Naive B cell (primary cell): ENCODE measurements at regions not wholly inside any gene's neighbourhood (a gene's known extent, or its start where the extent isn't known, plus 50 kb on each side); places are given as distances from the start of the nearest gene placed in this dataset.

ENCODE experiments used
- ATAC-seq, 2 donors: fragments of 150-1000 bp; cut with Tn5 transposase; 2 replicates each; pipeline ENCODE4 v1.10.0; 2021; ENCODE audit warnings: low read depth in 2 of 2, mild to moderate bottlenecking in 2 of 2, moderate library complexity in 2 of 2
- DNase-seq: peaks from one replicate; pipeline ENCODE4 v3.0.0; 2022
- H3K27ac Mint-ChIP-seq, 6 donors: one replicate each; pipeline ENCODE4 v1.8.0; 2020 to 2022; ENCODE audit warnings: mild to moderate bottlenecking in 6 of 6, mixed read lengths in 6 of 6, moderate library complexity in 5 of 6, inconsistent platforms in 2 of 6
- H3K27me3 Mint-ChIP-seq, 3 donors: one replicate each; pipeline ENCODE4 v1.8.0; 2021 to 2022; ENCODE audit warnings: mixed read lengths in 3 of 3, mild to moderate bottlenecking in 1 of 3
- H3K36me3 Mint-ChIP-seq, 2 donors: one replicate each; pipeline ENCODE4 v1.8.0; 2020 to 2022; ENCODE audit warnings: mixed read lengths in 2 of 2, inconsistent platforms in 1 of 2, mild to moderate bottlenecking in 1 of 2
- H3K4me1 Mint-ChIP-seq, 3 donors: one replicate each; pipeline ENCODE4 v1.8.0; 2020 to 2022; ENCODE audit warnings: mixed read lengths in 3 of 3, inconsistent platforms in 1 of 3, mild to moderate bottlenecking in 1 of 3, moderate library complexity in 1 of 3
- H3K4me3 Mint-ChIP-seq, 8 donors: one replicate each; pipeline ENCODE4 v1.8.0; 2020 to 2022; ENCODE audit warnings: mild to moderate bottlenecking in 8 of 8, mixed read lengths in 8 of 8, moderate library complexity in 8 of 8, inconsistent platforms in 2 of 8
- H3K9me3 Mint-ChIP-seq, 7 donors: one replicate each; pipeline ENCODE4 v1.8.0; 2020 to 2022; ENCODE audit warnings: mixed read lengths in 7 of 7, mild to moderate bottlenecking in 5 of 7, inconsistent platforms in 2 of 7, moderate library complexity in 1 of 7

DNA sequence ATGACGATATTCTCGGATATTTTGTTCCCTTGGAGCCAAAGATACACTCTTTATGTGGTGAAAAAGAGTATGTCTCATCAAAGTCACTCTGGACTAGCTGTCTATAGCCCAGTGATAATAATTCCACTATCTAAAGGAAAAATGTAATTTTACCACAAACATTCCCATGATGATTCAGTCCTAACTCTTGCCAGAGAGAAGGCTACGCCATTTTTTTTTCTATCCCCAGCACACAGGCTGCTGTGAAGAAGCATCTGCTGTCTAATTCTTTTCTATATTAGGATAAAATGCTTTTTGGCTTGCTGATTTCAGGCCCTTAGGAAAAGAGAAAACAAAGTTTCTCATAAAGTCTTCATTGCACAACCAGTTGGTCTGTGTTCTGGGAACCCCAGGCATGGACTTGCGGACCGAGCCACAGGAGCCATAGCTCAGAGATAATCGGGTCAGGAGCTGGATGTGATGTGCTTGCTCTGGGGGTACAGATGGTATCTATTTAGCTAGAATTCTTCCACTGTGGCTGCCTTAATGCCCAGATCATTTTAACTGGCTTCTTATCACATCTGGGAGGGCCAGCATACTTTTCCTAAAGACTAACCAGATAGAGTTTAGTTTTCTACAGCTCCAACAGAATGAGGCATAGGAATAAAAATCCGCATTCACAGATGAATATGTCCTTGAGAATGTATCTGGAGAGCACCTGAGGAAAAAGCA is 683.7 kb upstream of the ID4 start:
- H3K36me3 Mint-ChIP-seq = no peaks in the 10 kb centered on the region
- no peaks in the 10 kb centered on the region for H3K27me3 Mint-ChIP-seq
- peaks cover 0 to 8% (median 3%) of the 10 kb centered on the region in 7 donors for H3K9me3 Mint-ChIP-seq
- DNase-seq (no peak), ATAC-seq (no peak)
- no peak overlapping the region for H3K27ac Mint-ChIP-seq
- H3K4me1 Mint-ChIP-seq = no peaks in the 10 kb centered on the region
- H3K4me3 Mint-ChIP-seq = no peak overlapping the region

DNA sequence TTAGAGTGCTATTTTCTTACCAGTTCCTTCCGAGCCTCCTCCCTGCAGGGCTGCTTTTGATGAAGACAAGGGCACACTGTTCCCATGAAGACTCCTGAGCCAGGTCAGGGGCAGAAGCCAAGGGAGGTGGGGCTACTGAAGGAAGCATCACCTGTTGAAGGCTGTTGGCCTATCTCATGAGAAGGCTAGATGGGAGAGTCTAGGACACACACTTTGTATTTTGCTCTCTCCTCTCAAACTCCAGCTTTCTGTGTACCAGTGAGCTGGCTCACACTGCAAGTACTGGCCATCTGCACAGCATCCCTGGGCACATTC is 683.2 kb upstream of the ID4 start:
- Mint-ChIP-seq H3K4me1 (no peaks in the 10 kb centered on the region), H3K27me3 (no peaks in the 10 kb centered on the region), H3K27ac (no peak overlapping the region), H3K36me3 (no peaks in the 10 kb centered on the region), H3K9me3 (peaks cover 0 to 8% (median 3%) of the 10 kb centered on the region in 7 donors), H3K4me3 (no peak overlapping the region)
- DNase-seq (no peak), ATAC-seq (no peak)

DNA sequence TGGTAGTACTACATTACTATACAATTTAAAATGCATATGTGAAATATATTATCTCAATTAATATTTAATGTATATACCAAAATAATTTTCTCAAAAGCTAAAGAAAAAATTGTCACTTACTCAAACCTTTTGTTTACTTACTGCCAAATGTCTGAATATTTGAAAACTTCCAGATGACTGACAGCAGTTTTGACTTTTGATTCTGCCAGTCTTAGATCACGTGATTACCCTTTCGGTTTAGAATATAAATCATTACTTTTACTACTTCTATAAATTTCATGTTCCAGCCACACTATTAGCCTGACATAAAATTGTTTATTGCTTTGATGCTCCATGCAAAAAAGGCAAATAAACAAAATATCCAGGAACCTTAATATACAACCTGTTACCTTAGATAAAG is 680.7 kb upstream of the ID4 start:
- Mint-ChIP-seq H3K27me3 (no peaks in the 10 kb centered on the region), H3K36me3 (no peaks in the 10 kb centered on the region), H3K27ac (no peak overlapping the region), H3K4me1 (no peaks in the 10 kb centered on the region), H3K4me3 (no peak overlapping the region), H3K9me3 (peaks cover 0 to 9% (median 4%) of the 10 kb centered on the region in 7 donors)
- no peak for ATAC-seq
- DNase-seq = no peak

DNA sequence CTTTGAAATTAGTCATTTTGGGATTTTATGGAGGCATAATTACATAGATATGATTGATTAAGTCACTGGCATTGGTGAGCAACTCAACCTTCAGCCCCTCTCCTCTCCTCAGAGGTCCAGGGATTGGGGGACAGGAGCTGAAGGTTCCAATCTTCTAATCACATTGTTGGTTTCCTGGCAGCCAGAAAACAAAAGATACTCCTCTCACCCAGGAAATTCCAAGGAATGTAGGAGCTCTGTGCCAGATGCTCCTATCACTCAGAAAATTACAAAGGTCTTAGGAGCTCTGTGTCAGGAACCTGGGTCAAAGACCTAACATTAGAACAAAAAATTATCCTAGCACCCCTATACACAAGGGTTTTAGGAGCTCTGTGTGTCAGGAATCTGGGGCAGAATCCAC is 679.7 kb upstream of the ID4 start:
- Mint-ChIP-seq H3K9me3 (peaks cover 0 to 9% (median 0%) of the 10 kb centered on the region in 7 donors), H3K27me3 (no peaks in the 10 kb centered on the region), H3K4me1 (no peaks in the 10 kb centered on the region), H3K4me3 (no peak overlapping the region), H3K27ac (no peak overlapping the region), H3K36me3 (no peaks in the 10 kb centered on the region)
- DNase-seq (no peak), ATAC-seq (no peak)

DNA sequence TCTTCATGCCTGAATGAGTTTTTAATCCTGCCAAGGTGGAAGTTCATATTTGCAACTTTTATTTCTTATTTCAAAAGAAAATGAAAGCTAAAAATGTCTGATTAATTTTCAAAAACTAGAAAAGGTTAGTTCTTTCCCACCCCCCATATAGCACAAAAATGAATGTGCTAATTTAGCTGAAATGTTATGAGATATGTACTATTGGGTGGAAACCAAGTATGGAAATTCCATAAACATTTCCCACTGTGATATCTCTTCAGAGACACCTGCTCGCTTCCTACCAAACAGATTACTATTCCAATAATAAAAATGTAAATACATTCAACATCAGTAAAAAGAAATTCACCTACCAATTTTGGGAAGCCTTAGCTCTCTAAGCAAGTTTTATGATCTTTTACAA is 678.6 kb upstream of the ID4 start:
- ATAC-seq (no peak), DNase-seq (no peak)
- Mint-ChIP-seq H3K27ac (no peak overlapping the region), H3K27me3 (no peaks in the 10 kb centered on the region), H3K9me3 (peaks cover 0 to 9% (median 0%) of the 10 kb centered on the region in 7 donors), H3K4me1 (no peaks in the 10 kb centered on the region), H3K4me3 (no peak overlapping the region), H3K36me3 (no peaks in the 10 kb centered on the region)

DNA sequence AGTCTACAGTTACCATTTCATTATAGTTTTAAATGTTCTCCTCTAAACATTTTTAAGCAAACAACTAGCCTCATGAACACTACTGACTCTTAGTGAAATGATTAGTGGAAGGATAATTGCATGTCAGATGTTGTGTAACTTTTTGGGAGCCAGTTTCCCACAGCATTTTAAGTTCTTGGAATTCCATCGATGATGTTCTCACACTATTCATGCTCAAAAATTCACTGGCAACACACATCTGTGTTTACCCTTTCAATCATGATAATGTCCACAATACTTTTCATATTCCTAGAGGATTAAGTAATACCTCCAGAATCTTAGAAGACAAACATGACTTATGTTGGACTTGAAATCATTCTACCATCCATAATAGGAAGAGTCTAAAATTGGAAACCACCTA is 678.1 kb upstream of the ID4 start:
- DNase-seq = no peak
- H3K4me1 Mint-ChIP-seq = no peaks in the 10 kb centered on the region
- no peak for ATAC-seq
- H3K27ac Mint-ChIP-seq = no peak overlapping the region
- no peak overlapping the region for H3K4me3 Mint-ChIP-seq
- H3K36me3 Mint-ChIP-seq = no peaks in the 10 kb centered on the region
- H3K9me3 Mint-ChIP-seq = peaks cover 0 to 12% (median 0%) of the 10 kb centered on the region in 7 donors
- H3K27me3 Mint-ChIP-seq = no peaks in the 10 kb centered on the region

DNA sequence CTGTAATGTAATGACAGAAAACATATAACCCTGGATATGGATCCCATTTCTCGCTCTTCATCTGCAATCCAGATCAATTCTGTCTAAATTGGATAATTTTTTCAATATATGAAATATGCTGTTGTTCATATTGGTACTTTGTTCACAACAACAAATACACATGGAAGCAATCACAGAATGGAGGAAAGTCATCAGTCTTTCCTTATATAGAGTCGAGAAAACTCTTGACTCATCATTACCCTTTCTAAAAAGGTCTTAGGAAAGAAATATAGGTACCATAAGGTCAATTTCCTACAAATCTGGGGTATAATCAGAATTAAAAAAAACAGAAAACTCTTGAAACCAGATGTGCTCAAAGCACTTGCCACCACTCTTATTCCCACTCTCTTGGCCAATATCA is 677.6 kb upstream of the ID4 start:
- Mint-ChIP-seq H3K36me3 (no peaks in the 10 kb centered on the region), H3K4me3 (no peak overlapping the region), H3K27ac (no peak overlapping the region), H3K9me3 (peaks cover 0 to 17% (median 0%) of the 10 kb centered on the region in 7 donors), H3K4me1 (no peaks in the 10 kb centered on the region), H3K27me3 (no peaks in the 10 kb centered on the region)
- ATAC-seq (no peak), DNase-seq (no peak)

DNA sequence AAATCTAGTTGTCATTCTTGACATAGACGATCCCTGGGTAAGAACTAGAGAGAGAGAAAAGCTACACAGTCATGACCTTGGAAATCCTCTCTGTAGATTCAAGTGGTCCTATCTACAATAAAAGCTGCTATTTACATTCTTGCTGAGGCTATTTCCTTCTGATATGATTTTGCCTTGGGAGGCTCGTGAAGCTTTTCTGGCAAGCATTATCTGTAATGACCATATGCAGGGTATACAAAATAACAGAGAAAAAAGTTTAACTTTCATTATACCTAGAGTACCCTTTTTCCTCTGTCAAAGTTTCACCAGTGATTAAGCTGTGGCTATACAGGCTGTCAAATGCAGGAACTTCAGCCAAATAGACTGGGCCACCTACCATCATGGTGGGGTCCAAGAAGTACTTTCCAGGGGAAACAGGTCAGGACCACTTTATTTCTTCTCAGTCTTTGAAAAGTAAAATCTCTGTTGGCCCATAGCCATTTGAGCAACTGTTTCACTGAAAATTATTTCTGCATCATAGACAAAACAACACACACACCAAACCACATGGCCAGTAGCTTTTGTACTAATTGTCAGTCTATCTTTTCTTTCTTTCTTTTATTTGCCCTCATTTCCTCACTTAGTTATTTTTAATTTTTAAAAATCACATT is 677.0 kb upstream of the ID4 start:
- peaks cover 0 to 22% (median 0%) of the 10 kb centered on the region in 7 donors for H3K9me3 Mint-ChIP-seq

DNA sequence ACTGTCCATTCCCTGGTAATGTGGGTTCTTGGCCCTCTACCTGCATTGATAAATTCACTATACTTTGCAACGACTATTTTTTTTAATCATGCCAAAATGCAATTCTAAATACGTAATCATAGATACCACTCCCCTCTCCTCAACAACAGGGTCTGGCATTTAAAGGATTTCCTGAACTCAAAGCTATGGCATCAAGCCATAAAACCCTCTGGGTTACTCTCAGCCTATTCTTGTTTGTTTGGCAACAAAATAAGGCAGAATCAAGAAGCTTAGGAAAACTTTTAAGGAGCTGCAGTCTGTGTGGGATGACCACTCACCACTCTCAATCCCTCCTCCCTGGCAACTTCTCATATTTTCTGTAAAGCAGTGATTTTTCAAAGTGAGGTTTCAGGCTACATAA is 669.9 kb upstream of the ID4 start:
- H3K9me3 Mint-ChIP-seq = peaks cover 0 to 19% (median 3%) of the 10 kb centered on the region in 7 donors
- no peaks in the 10 kb centered on the region for H3K4me1 Mint-ChIP-seq
- no peaks in the 10 kb centered on the region for H3K36me3 Mint-ChIP-seq
- no peak overlapping the region for H3K4me3 Mint-ChIP-seq
- no peak overlapping the region for H3K27ac Mint-ChIP-seq
- ATAC-seq (no peak), DNase-seq (no peak)
- H3K27me3 Mint-ChIP-seq = no peaks in the 10 kb centered on the region

More for the DNA sequence above, 677.0 kb upstream of the ID4 start:
- no peak for ATAC-seq
- DNase-seq = no peak
- Mint-ChIP-seq H3K27ac (no peak overlapping the region), H3K36me3 (no peaks in the 10 kb centered on the region), H3K4me1 (no peaks in the 10 kb centered on the region), H3K4me3 (no peak overlapping the region), H3K27me3 (no peaks in the 10 kb centered on the region)

DNA sequence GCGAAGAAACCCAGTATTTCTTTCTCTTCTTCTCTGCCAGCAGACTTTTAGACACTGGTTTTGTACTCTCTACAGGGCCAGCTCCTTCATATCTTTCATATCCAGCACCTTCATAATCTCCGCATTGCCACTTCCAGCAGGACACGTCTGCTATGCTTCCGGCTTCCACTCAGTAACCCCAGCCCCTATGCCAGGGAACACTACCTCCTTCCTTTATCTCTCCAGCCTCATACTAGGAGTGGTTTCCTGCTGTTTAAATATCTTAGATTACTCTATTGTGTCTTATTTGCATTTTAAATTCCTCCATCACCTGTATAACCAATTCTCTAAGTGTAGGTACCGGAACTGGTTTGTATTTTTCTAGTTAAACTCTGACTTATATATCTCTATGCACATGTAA is 667.8 kb upstream of the ID4 start:
- DNase-seq (no peak), ATAC-seq (no peak)
- no peak overlapping the region for H3K4me3 Mint-ChIP-seq
- no peaks in the 10 kb centered on the region for H3K36me3 Mint-ChIP-seq
- H3K27ac Mint-ChIP-seq = no peak overlapping the region
- no peaks in the 10 kb centered on the region for H3K4me1 Mint-ChIP-seq
- peaks cover 0 to 16% (median 4%) of the 10 kb centered on the region in 7 donors for H3K9me3 Mint-ChIP-seq
- no peaks in the 10 kb centered on the region for H3K27me3 Mint-ChIP-seq

DNA sequence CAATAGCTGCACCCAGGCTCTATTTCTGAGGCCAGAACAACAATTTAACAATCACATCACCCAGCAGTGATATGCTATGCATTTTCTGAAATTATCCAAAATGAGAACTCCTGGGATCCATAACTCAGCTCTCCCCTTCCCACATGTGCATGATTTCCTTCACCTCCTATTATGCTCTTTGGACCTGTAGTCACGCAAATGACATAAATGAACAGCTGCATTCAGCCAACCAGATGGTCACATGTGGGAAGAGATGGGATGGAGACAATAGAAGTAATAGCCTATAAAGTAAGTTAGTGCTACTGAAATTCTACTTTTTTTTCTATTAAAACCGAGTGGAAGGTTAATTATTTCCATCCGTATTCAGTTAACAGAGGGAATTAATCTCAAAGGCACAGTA is 662.1 kb upstream of the ID4 start:
- Mint-ChIP-seq H3K27me3 (no peaks in the 10 kb centered on the region), H3K27ac (no peak overlapping the region), H3K9me3 (peaks cover 2 to 29% (median 9%) of the 10 kb centered on the region in 7 donors), H3K4me3 (no peak overlapping the region), H3K36me3 (no peaks in the 10 kb centered on the region), H3K4me1 (no peaks in the 10 kb centered on the region)
- ATAC-seq (no peak), DNase-seq (no peak)

DNA sequence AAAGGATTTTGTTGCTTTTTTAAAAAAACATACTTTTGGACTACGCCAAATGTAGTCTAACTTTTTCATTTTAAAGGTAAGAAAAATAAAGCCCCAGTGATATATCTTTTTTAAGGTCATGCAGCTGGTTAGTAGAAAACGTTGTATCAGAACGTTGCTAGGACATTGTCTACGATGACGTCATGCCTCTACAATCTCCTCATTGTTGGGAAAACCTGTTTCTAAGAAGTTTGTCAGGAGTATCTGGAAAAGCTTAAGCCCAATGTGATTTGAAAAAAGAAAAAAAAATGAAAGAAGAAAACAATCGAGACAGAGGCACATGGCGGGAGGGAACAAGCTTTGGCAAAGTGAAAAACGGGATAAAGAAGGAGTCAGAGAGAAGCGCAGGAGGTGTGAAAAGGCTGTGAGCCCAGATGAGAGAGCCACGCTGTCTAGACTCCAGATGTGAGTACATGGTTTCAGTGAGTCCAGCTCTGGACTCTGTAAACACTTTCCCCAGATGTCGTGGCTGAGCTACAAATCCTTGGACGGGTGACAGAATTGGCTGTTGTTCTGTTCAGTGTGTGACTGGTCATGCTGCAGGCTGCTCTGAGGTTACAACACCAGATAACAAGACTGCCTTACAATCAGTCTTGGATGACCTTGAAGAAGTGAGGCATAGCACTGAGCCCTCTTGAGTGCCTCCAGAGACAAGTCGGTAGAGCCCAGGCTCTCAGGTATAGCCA is 656.7 kb upstream of the ID4 start:
- ATAC-seq (no peak), DNase-seq (no peak)
- no peak overlapping the region for H3K27ac Mint-ChIP-seq
- H3K36me3 Mint-ChIP-seq = no peaks in the 10 kb centered on the region
- H3K4me1 Mint-ChIP-seq = no peaks in the 10 kb centered on the region
- no peaks in the 10 kb centered on the region for H3K27me3 Mint-ChIP-seq
- no peak overlapping the region for H3K4me3 Mint-ChIP-seq
- peaks cover 6 to 38% (median 14%) of the 10 kb centered on the region in 7 donors for H3K9me3 Mint-ChIP-seq

DNA sequence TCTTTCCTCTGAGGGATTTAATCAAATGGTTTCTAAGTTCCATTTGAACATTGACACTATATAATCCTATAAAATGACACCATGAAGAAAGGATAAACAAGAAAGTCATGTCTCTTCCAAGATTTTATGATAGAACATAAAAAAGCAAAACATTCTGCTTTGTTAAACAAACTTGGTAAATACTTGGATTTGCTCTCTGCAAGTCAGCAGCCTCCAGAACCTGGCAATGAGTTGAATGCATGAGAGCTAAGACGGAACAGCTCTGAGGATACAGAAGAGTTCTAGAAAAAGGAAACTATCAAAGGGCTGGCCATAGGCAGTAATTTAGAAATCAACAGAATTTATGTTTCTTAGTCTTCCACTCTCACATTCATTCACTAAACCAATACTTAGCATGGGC is 656.0 kb upstream of the ID4 start:
- Mint-ChIP-seq H3K27ac (no peak overlapping the region), H3K4me1 (no peaks in the 10 kb centered on the region), H3K36me3 (no peaks in the 10 kb centered on the region), H3K9me3 (peaks cover 6 to 38% (median 14%) of the 10 kb centered on the region in 7 donors), H3K4me3 (no peak overlapping the region), H3K27me3 (no peaks in the 10 kb centered on the region)
- DNase-seq (no peak), ATAC-seq (no peak)

DNA sequence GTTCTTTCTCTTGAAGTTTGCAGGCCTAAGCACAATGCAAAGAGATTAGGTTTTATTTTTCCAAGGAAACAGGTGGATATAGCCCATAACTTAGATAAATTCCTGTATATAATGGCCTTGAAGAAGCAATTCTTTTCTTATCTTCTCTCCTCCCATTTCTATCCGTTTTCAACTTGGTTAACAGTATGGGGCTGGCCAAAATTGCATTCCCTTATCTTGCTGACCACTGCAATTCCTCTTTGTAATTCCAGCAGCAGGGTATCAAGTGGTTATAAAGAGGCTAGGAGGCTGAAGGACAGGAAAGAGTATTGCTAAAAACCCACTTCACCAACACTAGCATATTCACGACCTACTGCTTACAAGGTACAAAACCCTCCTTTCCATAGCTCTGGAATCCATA is 643.5 kb upstream of the ID4 start:
- Mint-ChIP-seq H3K27ac (no peak overlapping the region), H3K36me3 (no peaks in the 10 kb centered on the region), H3K4me1 (no peaks in the 10 kb centered on the region), H3K4me3 (no peak overlapping the region), H3K9me3 (peaks cover 5 to 13% (median 7%) of the 10 kb centered on the region in 7 donors), H3K27me3 (no peaks in the 10 kb centered on the region)
- ATAC-seq (no peak), DNase-seq (no peak)
